CD14-positive monocyte (primary cell): ENCODE measurements at regions not wholly inside any gene's neighbourhood (a gene's known extent, or its start where the extent isn't known, plus 50 kb on each side); places are given as distances from the start of the nearest gene placed in this dataset.

Experiments
- DNase-seq, 3 donors: peaks; one replicate each; pipeline ENCODE4 v3.0.0-alpha.2; 2011 to 2022
- H2AFZ ChIP-seq: 2 replicates; pipeline ENCODE4 v1.6.0; 2012; ENCODE audit warnings: mild to moderate bottlenecking, low read depth, low read length, inconsistent platforms; ENCODE audit not compliant: insufficient read depth, poor library complexity, severe bottlenecking
- H3K27ac ChIP-seq, 2 donors: 1 replicate in 1 of 2; 2 replicates in 1 of 2; pipeline ENCODE4 v1.5.1; 2012 to 2013; ENCODE audit warnings: low read length in 2 of 2, control low read depth in 1 of 2, inconsistent platforms in 1 of 2, low read depth in 1 of 2, mild to moderate bottlenecking in 1 of 2
- H3K27me3 ChIP-seq, 2 donors: one replicate each; pipeline versions ENCODE4 v1.6.0 to v1.6.1; 2011 to 2013; ENCODE audit warnings: low read length in 2 of 2; ENCODE audit not compliant: control insufficient read depth in 2 of 2, insufficient read depth in 2 of 2
- H3K36me3 ChIP-seq, 2 donors: replicated peaks in 1 of 2; 1 replicate in 1 of 2; 2 replicates in 1 of 2; pipeline versions ENCODE4 v1.5.1 to v1.6.1; 2012 to 2013; ENCODE audit warnings: low read length in 2 of 2, control low read depth in 1 of 2, inconsistent platforms in 1 of 2, mild to moderate bottlenecking in 1 of 2; ENCODE audit not compliant: insufficient read depth in 2 of 2, control insufficient read depth in 1 of 2
- H3K4me1 ChIP-seq, 2 donors: 1 replicate in 1 of 2; 2 replicates in 1 of 2; pipeline versions ENCODE4 v1.5.1 to v1.6.1; 2012 to 2013; ENCODE audit warnings: low read length in 2 of 2, control low read depth in 1 of 2, inconsistent platforms in 1 of 2, mild to moderate bottlenecking in 1 of 2, moderate library complexity in 1 of 2; ENCODE audit not compliant: insufficient read depth in 2 of 2, control insufficient read depth in 1 of 2
- H3K4me2 ChIP-seq: replicated peaks from 2 replicates; pipeline ENCODE3; 2012; ENCODE audit warnings: low read length, moderate library complexity, mild to moderate bottlenecking; ENCODE audit not compliant: poor library complexity, severe bottlenecking; ENCODE audit errors: extremely low read depth
- H3K4me3 ChIP-seq, 3 experiments: fragments of 200-600 bp in 1 of 3; sonication (generic) in 1 of 3; replicated peaks in 1 of 3; 1 replicate in 2 of 3; 2 replicates in 1 of 3; pipeline ENCODE4 v1.5.1; 2011 to 2013; ENCODE audit warnings: low read length in 3 of 3, mild to moderate bottlenecking in 3 of 3, control low read depth in 2 of 3, low read depth in 2 of 3, inconsistent platforms in 1 of 3, moderate library complexity in 1 of 3
- H3K79me2 ChIP-seq: 2 replicates; pipeline ENCODE4 v1.6.0; 2012; ENCODE audit warnings: mild to moderate bottlenecking, control low read depth, inconsistent platforms, low read length, moderate library complexity; ENCODE audit not compliant: insufficient read depth
- H3K9ac ChIP-seq: 2 replicates; pipeline ENCODE4 v1.6.0; 2017; ENCODE audit warnings: low read length, mild to moderate bottlenecking; ENCODE audit not compliant: insufficient read depth, poor library complexity, severe bottlenecking
- H3K9me3 ChIP-seq, 2 donors: replicated peaks in 1 of 2; 1 replicate in 1 of 2; 2 replicates in 1 of 2; pipeline versions ENCODE4 v1.5.1 to v1.6.1; 2012 to 2013; ENCODE audit warnings: low read length in 2 of 2, control low read depth in 1 of 2; ENCODE audit not compliant: control insufficient read depth in 1 of 2, insufficient read depth in 1 of 2
- H4K20me1 ChIP-seq: 2 replicates; pipeline ENCODE4 v1.6.0; 2012; ENCODE audit warnings: mild to moderate bottlenecking, low read length, control low read depth, moderate library complexity; ENCODE audit not compliant: insufficient read depth
- H3K27ac Mint-ChIP-seq, 7 donors: one replicate each; pipeline ENCODE4 v1.8.0; 2020; ENCODE audit warnings: mild to moderate bottlenecking in 7 of 7, mixed read lengths in 7 of 7, moderate library complexity in 6 of 7, inconsistent platforms in 2 of 7
- H3K27me3 Mint-ChIP-seq, 3 donors: one replicate each; pipeline ENCODE4 v1.8.0; 2021 to 2022; ENCODE audit warnings: low read depth in 3 of 3, mild to moderate bottlenecking in 3 of 3, mixed read lengths in 3 of 3, moderate library complexity in 3 of 3, inconsistent platforms in 1 of 3
- H3K36me3 Mint-ChIP-seq, 2 donors: one replicate each; pipeline ENCODE4 v1.8.0; 2020; ENCODE audit warnings: mixed read lengths in 2 of 2, inconsistent platforms in 1 of 2, mild to moderate bottlenecking in 1 of 2
- H3K4me1 Mint-ChIP-seq: one replicate; pipeline ENCODE4 v1.8.0; 2020; ENCODE audit warnings: mild to moderate bottlenecking, mixed read lengths
- H3K4me3 Mint-ChIP-seq, 2 donors: one replicate each; pipeline ENCODE4 v1.8.0; 2020; ENCODE audit warnings: mild to moderate bottlenecking in 2 of 2, mixed read lengths in 2 of 2, moderate library complexity in 1 of 2
- H3K9me3 Mint-ChIP-seq, 7 donors: one replicate each; pipeline ENCODE4 v1.8.0; 2020 to 2022; ENCODE audit warnings: mixed read lengths in 7 of 7, mild to moderate bottlenecking in 6 of 7, moderate library complexity in 6 of 7, inconsistent platforms in 2 of 7
- CTCF ChIP-seq: fragments of 200-600 bp; IDR thresholded peaks from one replicate; pipeline ENCODE4 v1.8.0; 2022; ENCODE audit warnings: antibody characterized with exemption, mild to moderate bottlenecking
- WGBS: methylation state at CpG from one replicate; pipeline ENCODE4 v1.1.5; 2013; ENCODE audit warnings: missing lambda C conversion rate; ENCODE audit not compliant: insufficient coverage; 5-methylcytosine and 5-hydroxymethylcytosine counted together
- intact Hi-C, 2 donors: fragments of 100-400 bp; cut with micrococcal nuclease; formaldehyde crosslinking; loops; one replicate each; pipeline versions ENCODE4 v1.15.0 to v1.15.1; 2023

GRCh38 chr6:156575361-156575760 lies 201.8 kb upstream of the ARID1B start:
- Histone ChIP-seq H3K9me3 (peaks cover 20 to 27% of the 10 kb centered on the region in 2 donors), H3K9ac (no peak overlapping the region), H3K4me3 (no peak overlapping the region), H4K20me1 (no peaks in the 10 kb centered on the region), H3K79me2 (no peaks in the 10 kb centered on the region), H3K4me1 (no peaks in the 10 kb centered on the region), H3K4me2 (no peak overlapping the region), H3K36me3 (no peaks in the 10 kb centered on the region), H2AFZ (no peak overlapping the region), H3K27ac (no peak overlapping the region), H3K27me3 (no peaks in the 10 kb centered on the region)
- H3K27me3 Mint-ChIP-seq, result peaks cover 0 to 1% (median 0%) of the 10 kb centered on the region in 3 donors
- H3K4me3 Mint-ChIP-seq, result no peak overlapping the region
- intact Hi-C loops, result no loop called here
- H3K27ac Mint-ChIP-seq, result no peak overlapping the region
- DNase-seq, result no peak
- no peaks in the 10 kb centered on the region for H3K4me1 Mint-ChIP-seq
- peaks cover 14 to 44% (median 26%) of the 10 kb centered on the region in 7 donors for H3K9me3 Mint-ChIP-seq
- no peak for TF ChIP-seq CTCF
- H3K36me3 Mint-ChIP-seq, result no peaks in the 10 kb centered on the region

- no peak overlapping the region for H2AFZ ChIP-seq
- no peak for DNase-seq
- H3K4me3 ChIP-seq, result no peak overlapping the region
- Mint-ChIP-seq H3K27ac (no peak overlapping the region), H3K4me1 (peaks cover 5% of the 10 kb centered on the region), H3K27me3 (peaks cover 0 to 2% (median under 1%) of the 10 kb centered on the region in 3 donors), H3K4me3 (no peak overlapping the region), H3K36me3 (no peaks in the 10 kb centered on the region), H3K9me3 (peaks cover 3 to 16% (median 7%) of the 10 kb centered on the region in 7 donors)
- 92% methylated on average over 5 of the region's 10 CpGs for WGBS
- peaks cover 0 to 4% of the 10 kb centered on the region in 2 donors for H3K9me3 ChIP-seq
- no peak overlapping the region for H3K4me2 ChIP-seq
- no peaks in the 10 kb centered on the region for H3K27me3 ChIP-seq
- H3K27ac ChIP-seq, result no peak overlapping the region
- H3K36me3 ChIP-seq, result no peaks in the 10 kb centered on the region
- intact Hi-C loops, result no loop called here
- H3K4me1 ChIP-seq, result peaks cover 0 to 3% of the 10 kb centered on the region in 2 donors
- H4K20me1 ChIP-seq, result no peaks in the 10 kb centered on the region
- no peaks in the 10 kb centered on the region for H3K79me2 ChIP-seq
- no peak for TF ChIP-seq CTCF
- H3K9ac ChIP-seq, result no peak overlapping the region
Observed at GRCh38 chr6:156564807-156565149, 212.4 kb upstream of the ARID1B start.
